GM13976 (cell line): ENCODE measurements at regions not wholly inside any gene's neighbourhood (a gene's known extent, or its start where the extent isn't known, plus 50 kb on each side); places are given as distances from the start of the nearest gene placed in this dataset.

ENCODE experiments used
- DNase-seq: peaks from one replicate; pipeline ENCODE4 v3.0.0; 2012; ENCODE audit warnings: low spot score
- in situ Hi-C: fragments of 300-500 bp; cut with MboI; formaldehyde crosslinking; loops from one replicate; pipeline ENCODE4 v1.12.0; 2022; ENCODE audit warnings: low sequenced_read_pairs, mixed read lengths, inconsistent platforms; ENCODE audit not compliant: unreplicated experiment
- TF ChIP-seq, protein P1 (sequence below): IDR thresholded peaks from 2 replicates; pipeline ENCODE4 v1.5.1; 2012; ENCODE audit warnings: borderline replicate concordance, mild to moderate bottlenecking; ENCODE audit not compliant: insufficient read depth; ENCODE audit errors: extremely low read depth, missing control alignments, control extremely low read depth

DNA sequence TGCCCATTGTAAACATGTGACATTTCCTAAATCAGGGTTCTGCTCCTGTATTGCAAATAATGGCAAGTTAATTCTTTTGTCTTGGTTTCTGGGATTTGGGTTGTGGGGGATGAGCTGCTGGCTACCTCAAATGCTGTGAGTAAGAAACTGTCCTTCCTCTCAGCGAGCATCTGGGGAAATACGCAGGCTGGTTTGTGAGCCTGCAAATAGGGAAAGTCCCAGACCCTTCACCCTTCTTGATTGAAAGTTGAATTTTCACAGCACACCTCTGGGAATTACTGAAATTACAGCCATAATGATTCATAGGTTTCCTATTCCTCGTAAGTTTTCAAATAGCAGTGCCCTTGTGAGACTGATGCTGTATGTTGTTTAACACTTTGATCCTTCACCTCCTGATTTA lies 138.1 kb downstream of the TBXT start:
- TF ChIP-seq, protein P1, sequence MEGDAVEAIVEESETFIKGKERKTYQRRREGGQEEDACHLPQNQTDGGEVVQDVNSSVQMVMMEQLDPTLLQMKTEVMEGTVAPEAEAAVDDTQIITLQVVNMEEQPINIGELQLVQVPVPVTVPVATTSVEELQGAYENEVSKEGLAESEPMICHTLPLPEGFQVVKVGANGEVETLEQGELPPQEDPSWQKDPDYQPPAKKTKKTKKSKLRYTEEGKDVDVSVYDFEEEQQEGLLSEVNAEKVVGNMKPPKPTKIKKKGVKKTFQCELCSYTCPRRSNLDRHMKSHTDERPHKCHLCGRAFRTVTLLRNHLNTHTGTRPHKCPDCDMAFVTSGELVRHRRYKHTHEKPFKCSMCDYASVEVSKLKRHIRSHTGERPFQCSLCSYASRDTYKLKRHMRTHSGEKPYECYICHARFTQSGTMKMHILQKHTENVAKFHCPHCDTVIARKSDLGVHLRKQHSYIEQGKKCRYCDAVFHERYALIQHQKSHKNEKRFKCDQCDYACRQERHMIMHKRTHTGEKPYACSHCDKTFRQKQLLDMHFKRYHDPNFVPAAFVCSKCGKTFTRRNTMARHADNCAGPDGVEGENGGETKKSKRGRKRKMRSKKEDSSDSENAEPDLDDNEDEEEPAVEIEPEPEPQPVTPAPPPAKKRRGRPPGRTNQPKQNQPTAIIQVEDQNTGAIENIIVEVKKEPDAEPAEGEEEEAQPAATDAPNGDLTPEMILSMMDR, result no peak
- in situ Hi-C loops, result no loop called here
- no peak for DNase-seq

DNA sequence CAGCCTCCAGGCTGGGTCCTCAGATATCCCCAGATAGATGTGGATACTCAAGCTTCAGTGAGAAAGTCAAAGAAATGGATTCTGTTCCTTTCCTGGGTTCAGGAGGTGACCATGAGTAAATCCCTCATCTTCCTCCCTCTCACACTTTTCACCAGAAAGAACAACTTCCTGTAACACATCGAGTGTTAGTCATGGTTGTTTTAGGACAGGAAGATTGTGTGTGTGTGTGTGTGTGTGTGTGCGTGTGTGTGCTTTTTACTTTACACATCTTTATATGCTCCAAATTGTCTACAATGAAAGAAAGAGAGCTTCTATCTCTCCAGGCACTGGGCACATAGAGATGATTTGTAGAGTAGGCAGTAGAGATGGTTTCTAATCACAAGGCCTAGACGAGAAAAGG lies 139.9 kb downstream of the TBXT start:
- in situ Hi-C loops, result no loop called here
- TF ChIP-seq, protein P1, result no peak
- DNase-seq, result no peak

DNA sequence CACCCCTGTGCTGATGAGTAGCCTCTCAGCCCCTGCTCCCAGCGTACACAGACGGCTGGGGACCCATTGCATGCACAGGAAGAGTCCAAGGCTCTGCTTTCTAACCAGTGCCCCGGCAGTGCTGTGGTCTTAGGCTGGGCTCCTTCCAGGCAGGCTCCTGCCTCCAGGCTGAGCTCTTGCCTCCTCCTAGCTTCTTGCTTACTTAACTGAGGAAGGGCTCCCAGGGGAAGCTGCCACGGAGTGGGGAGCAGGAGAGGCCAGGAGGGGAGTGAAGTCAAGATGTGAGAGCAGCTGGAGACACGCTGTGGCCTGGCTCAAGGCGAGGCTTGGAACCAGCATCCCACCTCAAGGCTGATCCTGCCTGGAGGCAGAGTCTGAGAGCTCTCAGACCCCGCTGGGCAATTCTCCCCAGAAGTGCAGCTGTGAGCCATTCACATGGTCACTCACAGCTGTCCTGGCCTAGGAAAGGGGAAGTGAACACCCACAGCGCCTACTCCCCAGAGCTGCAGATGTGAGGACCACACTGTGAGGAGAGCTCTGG lies 141.0 kb downstream of the TBXT start:
- DNase-seq, result no peak
- TF ChIP-seq, protein P1, result no peak
- in situ Hi-C loops, result no loop called here

DNA sequence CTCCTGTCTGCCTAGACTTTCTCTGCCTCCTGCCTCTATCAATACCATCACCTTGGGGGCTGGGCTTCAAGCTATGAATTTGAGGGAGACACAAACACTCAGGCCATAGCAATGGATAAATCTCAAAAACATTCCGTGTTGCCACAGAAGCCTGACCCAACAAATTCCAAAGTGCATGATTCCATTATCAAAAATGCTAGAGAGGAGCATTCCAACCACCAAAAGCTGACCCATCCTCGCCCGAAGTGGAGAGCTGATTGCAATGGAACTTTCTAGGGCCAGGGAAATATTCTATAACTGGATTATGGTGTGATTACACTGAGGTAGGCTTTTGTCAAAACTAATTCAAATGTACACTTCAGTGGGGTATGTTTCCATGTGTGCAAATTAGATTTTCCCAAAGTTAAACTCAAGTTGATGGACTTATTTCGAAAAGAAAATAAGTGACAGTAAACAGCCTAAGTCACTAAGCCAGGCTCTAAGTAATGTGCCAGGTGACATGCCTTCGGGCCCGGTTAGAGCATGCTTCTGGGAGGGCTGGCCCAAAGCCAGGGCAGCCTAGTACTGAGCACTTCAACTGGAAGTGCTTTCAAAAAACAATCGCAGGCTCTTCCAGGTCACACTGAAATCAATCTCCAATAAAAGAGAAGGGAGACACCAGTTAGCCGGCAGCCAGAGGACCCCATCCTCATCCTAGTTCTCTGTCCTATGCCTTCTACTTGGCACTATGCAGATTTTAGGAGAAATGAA lies 142.3 kb downstream of the TBXT start:
- DNase-seq, result no peak
- in situ Hi-C loops, result no loop called here
- TF ChIP-seq, protein P1, result no peak

DNA sequence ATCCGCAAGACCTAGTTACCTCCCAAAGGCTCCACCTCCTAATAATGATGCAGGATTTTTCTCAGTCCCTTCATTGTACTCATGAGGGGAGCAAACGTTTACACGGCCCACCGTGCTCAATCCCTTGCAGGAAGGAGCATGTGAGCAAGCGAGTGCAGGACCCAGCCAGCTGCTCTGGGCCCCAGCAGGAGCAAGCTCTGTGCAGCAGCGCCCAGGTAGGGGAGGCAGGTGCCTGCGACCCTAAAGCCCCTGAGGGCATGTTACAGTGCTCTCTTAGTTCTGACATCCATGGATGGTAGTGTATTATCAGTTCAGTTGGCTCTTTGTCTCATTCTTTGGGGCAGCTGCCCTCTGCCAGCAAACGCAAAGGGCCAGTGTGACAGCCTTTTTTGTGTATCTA lies 143.4 kb downstream of the TBXT start:
- DNase-seq, result no peak
- in situ Hi-C loops, result no loop called here
- TF ChIP-seq, protein P1, result no peak

DNA sequence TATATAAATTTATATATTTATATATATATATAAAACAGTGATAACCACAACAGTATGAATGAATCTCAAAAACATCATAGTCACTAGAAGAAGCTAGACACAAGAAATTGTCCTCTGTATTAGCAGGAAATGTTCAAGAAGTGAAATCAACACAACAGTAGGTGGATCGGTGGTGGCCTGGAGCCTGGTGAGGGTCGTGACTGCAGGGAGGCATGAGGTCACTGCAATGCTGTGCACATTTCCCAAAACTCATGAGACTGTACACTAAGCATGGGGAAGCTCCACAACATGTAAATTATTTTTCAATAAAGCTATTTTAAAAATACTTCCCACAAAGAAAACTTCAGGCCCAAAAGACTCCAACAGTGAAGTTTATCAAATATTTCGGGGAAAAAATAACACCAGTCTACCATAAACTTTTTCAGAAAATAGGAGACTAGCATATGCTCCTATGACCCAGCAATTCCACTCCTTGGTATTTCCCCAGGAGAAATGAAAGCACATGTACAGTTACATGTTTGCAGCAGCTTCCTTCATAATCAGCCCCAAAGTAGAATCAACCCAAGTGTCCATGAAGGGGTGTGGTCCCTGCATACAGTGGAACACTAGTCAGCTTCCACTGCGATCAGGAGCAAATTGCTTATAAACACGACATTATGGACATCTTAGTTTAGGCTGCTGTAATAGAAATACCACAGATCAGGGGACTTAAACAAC lies 144.2 kb downstream of the TBXT start:
- DNase-seq, result no peak
- TF ChIP-seq, protein P1, result no peak
- in situ Hi-C loops, result no loop called here
